IMR-90 (cell line): ENCODE measurements at regions not wholly inside any gene's neighbourhood (a gene's known extent, or its start where the extent isn't known, plus 50 kb on each side); places are given as distances from the start of the nearest gene placed in this dataset.

ENCODE experiments used
- ATAC-seq: fragments of 200-7000 bp; cut with Tn5 transposase; 2 replicates; pipeline ENCODE4 v1.9.1; 2020; ENCODE audit warnings: low read depth, mild to moderate bottlenecking, moderate library complexity
- BruUV-seq: library from RNA; stranded (reverse); fragments of 400-500 nt; replicated peaks from 2 replicates; lab custom pipeline; 2021; lab: Mats Ljungman, UMichigan
- CTCF ChIA-PET: fragments of 300-600 bp; formaldehyde crosslinking; extraction: SDS; loops from one replicate; lab custom pipeline; 2021; ENCODE audit warnings: antibody characterized with exemption; lab: Yijun Ruan, JAX
- POLR2A ChIA-PET: fragments of 300-600 bp; sonication (Branson Sonifier 250); formaldehyde crosslinking; loops from one replicate; lab custom pipeline; 2022; ENCODE audit warnings: antibody characterized with exemption; ENCODE audit not compliant: unreplicated experiment; lab: Charles Lee
- DNase-seq: peaks from one replicate; pipeline ENCODE4 v3.0.0; 2013
- H2AFZ ChIP-seq: replicated peaks from 2 replicates; pipeline ENCODE3; 2013; ENCODE audit warnings: low read length, mild to moderate bottlenecking; ENCODE audit not compliant: poor library complexity
- H2AK5ac ChIP-seq: 2 replicates; pipeline ENCODE4 v1.6.1; 2013; ENCODE audit warnings: low read depth, low read length, inconsistent platforms
- H2AK9ac ChIP-seq: replicated peaks from 2 replicates; pipeline ENCODE3; 2013; ENCODE audit warnings: mild to moderate bottlenecking, low read depth, low read length, moderate library complexity; ENCODE audit not compliant: poor library complexity
- H2BK120ac ChIP-seq: 2 replicates; pipeline ENCODE4 v1.6.1; 2013; ENCODE audit warnings: low read depth, low read length, inconsistent platforms
- H2BK15ac ChIP-seq: 3 replicates; pipeline ENCODE4 v1.6.1; 2013; ENCODE audit warnings: low read depth, low read length, inconsistent platforms
- H2BK20ac ChIP-seq: 2 replicates; pipeline ENCODE4 v1.6.1; 2013; ENCODE audit warnings: low read depth, mild to moderate bottlenecking, inconsistent platforms, low read length, moderate library complexity
- H2BK5ac ChIP-seq: 2 replicates; pipeline ENCODE4 v1.6.1; 2013; ENCODE audit warnings: mild to moderate bottlenecking, low read depth, low read length, inconsistent platforms; ENCODE audit not compliant: poor library complexity, severe bottlenecking
- H3K14ac ChIP-seq: replicated peaks from 2 replicates; pipeline ENCODE4 v1.6.1; 2013; ENCODE audit warnings: low read depth, low read length, inconsistent platforms
- H3K18ac ChIP-seq: 2 replicates; pipeline ENCODE4 v1.6.1; 2013; ENCODE audit warnings: low read depth, low read length, control low read depth
- H3K23ac ChIP-seq: 2 replicates; pipeline ENCODE4 v1.6.1; 2013; ENCODE audit warnings: low read depth, low read length, inconsistent platforms
- H3K27ac ChIP-seq: 2 replicates; pipeline ENCODE4 v1.5.1; 2013; ENCODE audit warnings: mild to moderate bottlenecking, control low read depth, low read length; ENCODE audit not compliant: insufficient read depth
- H3K27me3 ChIP-seq: 2 replicates; pipeline ENCODE4 v1.6.1; 2013; ENCODE audit warnings: low read length; ENCODE audit not compliant: control insufficient read depth, insufficient read depth
- H3K36me3 ChIP-seq: 2 replicates; pipeline ENCODE4 v1.6.1; 2013; ENCODE audit warnings: low read length, mixed read lengths; ENCODE audit not compliant: control insufficient read depth, insufficient read depth
- H3K4ac ChIP-seq: 2 replicates; pipeline ENCODE4 v1.6.1; 2013; ENCODE audit warnings: low read depth, low read length, inconsistent platforms
- H3K4me1 ChIP-seq: 2 replicates; pipeline ENCODE4 v1.6.1; 2013; ENCODE audit warnings: low read length, mixed read lengths; ENCODE audit not compliant: control insufficient read depth, insufficient read depth
- H3K4me2 ChIP-seq: 2 replicates; pipeline ENCODE4 v1.6.1; 2013; ENCODE audit warnings: low read depth, mild to moderate bottlenecking, control low read depth, low read length, moderate library complexity
- H3K4me3 ChIP-seq: 2 replicates; pipeline ENCODE4 v1.5.1; 2013; ENCODE audit warnings: low read depth, mild to moderate bottlenecking, control low read depth, low read length, moderate library complexity; ENCODE audit not compliant: insufficient read depth
- H3K56ac ChIP-seq: 2 replicates; pipeline ENCODE4 v1.6.1; 2013; ENCODE audit warnings: low read length, inconsistent platforms; ENCODE audit not compliant: insufficient read depth; ENCODE audit errors: extremely low read depth
- H3K79me1 ChIP-seq, 2 experiments: 2 replicates each; pipeline ENCODE4 v1.6.1; 2013; ENCODE audit warnings: low read length in 2 of 2, inconsistent platforms in 1 of 2, low read depth in 1 of 2
- H3K9ac ChIP-seq: 2 replicates; pipeline ENCODE4 v1.6.1; 2013; ENCODE audit warnings: low read depth, low read length, control low read depth
- H3K9me1 ChIP-seq: 2 replicates; pipeline ENCODE4 v1.6.1; 2013; ENCODE audit warnings: low read length, inconsistent platforms; ENCODE audit not compliant: insufficient read depth
- H3K9me3 ChIP-seq: 2 replicates; pipeline ENCODE4 v1.6.1; 2013; ENCODE audit warnings: low read length; ENCODE audit not compliant: control insufficient read depth, insufficient read depth
- H4K20me1 ChIP-seq: 2 replicates; pipeline ENCODE4 v1.6.1; 2013; ENCODE audit warnings: low read length, inconsistent platforms; ENCODE audit not compliant: insufficient read depth
- H4K5ac ChIP-seq: 2 replicates; pipeline ENCODE4 v1.6.1; 2013; ENCODE audit warnings: mild to moderate bottlenecking, low read depth, low read length, control low read depth
- H4K8ac ChIP-seq, 2 experiments: 2 replicates each; pipeline ENCODE4 v1.6.1; 2013; ENCODE audit warnings: low read depth in 2 of 2, low read length in 2 of 2, control low read depth in 1 of 2, inconsistent platforms in 1 of 2
- H4K91ac ChIP-seq: 2 replicates; pipeline ENCODE4 v1.6.1; 2013; ENCODE audit warnings: low read depth, low read length, inconsistent platforms; ENCODE audit not compliant: insufficient read depth
- BHLHE40 ChIP-seq: fragments of 150-350 bp; IDR thresholded peaks from 2 replicates; pipeline ENCODE4 v1.6.1; 2016; ENCODE audit warnings: mild to moderate bottlenecking, low read depth, low read length
- CEBPB ChIP-seq: IDR thresholded peaks from 2 replicates; pipeline ENCODE4 v1.6.1; 2012; ENCODE audit warnings: low read depth, low read length, improper control_type of control experiment
- CHD1 ChIP-seq: IDR thresholded peaks from 2 replicates; pipeline ENCODE4 v1.6.1; 2012; ENCODE audit warnings: low read depth, low read length, improper control_type of control experiment
- ELK1 ChIP-seq: fragments of 150-350 bp; IDR thresholded peaks from 2 replicates; pipeline ENCODE4 v1.6.1; 2016; ENCODE audit warnings: low read depth, mild to moderate bottlenecking, low read length, moderate library complexity, borderline replicate concordance
- FOS ChIP-seq: fragments of 150-350 bp; IDR thresholded peaks from 2 replicates; pipeline ENCODE4 v1.6.1; 2016; ENCODE audit warnings: low read depth, low read length
- MAFK ChIP-seq: IDR thresholded peaks from 2 replicates; pipeline ENCODE4 v1.6.1; 2012; ENCODE audit warnings: low read depth, low read length, improper control_type of control experiment
- MAZ ChIP-seq: IDR thresholded peaks from 2 replicates; pipeline ENCODE4 v1.6.1; 2012; ENCODE audit warnings: low read depth, mild to moderate bottlenecking, low read length, improper control_type of control experiment, moderate library complexity, borderline replicate concordance
- MXI1 ChIP-seq: IDR thresholded peaks from 2 replicates; pipeline ENCODE4 v1.6.1; 2012; ENCODE audit warnings: low read depth, mild to moderate bottlenecking, low read length, moderate library complexity, borderline replicate concordance
- NFE2L2 ChIP-seq: fragments of 150-350 bp; IDR thresholded peaks from 2 replicates; pipeline ENCODE4 v1.6.1; 2016; ENCODE audit warnings: low read depth, mild to moderate bottlenecking, low read length
- POLR2A ChIP-seq: IDR thresholded peaks from 2 replicates; pipeline ENCODE4 v1.6.1; 2012; ENCODE audit warnings: mild to moderate bottlenecking, low read depth, low read length
- RAD21 ChIP-seq: IDR thresholded peaks from 2 replicates; pipeline ENCODE4 v1.6.1; 2012; ENCODE audit warnings: low read length, improper control_type of control experiment
- RFX5 ChIP-seq: IDR thresholded peaks from 2 replicates; pipeline ENCODE4 v1.8.0; 2012; ENCODE audit warnings: low read depth, mild to moderate bottlenecking, low read length, moderate library complexity
- SMC3 ChIP-seq: fragments of 150-350 bp; IDR thresholded peaks from 2 replicates; pipeline ENCODE4 v1.6.1; 2016; ENCODE audit warnings: low read depth, mild to moderate bottlenecking, antibody characterized with exemption, low read length, moderate library complexity
- USF2 ChIP-seq: fragments of 150-350 bp; IDR thresholded peaks from 2 replicates; pipeline ENCODE4 v1.6.1; 2017; ENCODE audit warnings: mild to moderate bottlenecking, antibody characterized with exemption, low read length, low read depth
- dilution Hi-C: fragments of 300-500 bp; cut with HindIII; formaldehyde crosslinking; loops from one replicate; pipeline ENCODE4 v1.14.3; 2018; ENCODE audit warnings: low sequenced_read_pairs; ENCODE audit not compliant: unreplicated experiment
- in situ Hi-C: fragments of 300-500 bp; cut with MboI; formaldehyde crosslinking; loops from 3 replicates; pipeline ENCODE4 v1.14.3; 2019; ENCODE audit warnings: low sequenced_read_pairs, inconsistent platforms, mixed read lengths
- intact Hi-C: fragments of 100-400 bp; cut with micrococcal nuclease; formaldehyde crosslinking; loops from 2 replicates; pipeline ENCODE4 v1.10.0; 2022

GRCh38 chr20:55714082-55714481, 291.2 kb downstream of the CBLN4 start:
- Histone ChIP-seq H3K4me2 (no peak overlapping the region), H2AFZ (no peak overlapping the region), H3K9me1 (no peaks in the 10 kb centered on the region), H3K4me1 (no peaks in the 10 kb centered on the region), H3K4me3 (no peak overlapping the region), H2AK5ac (no peak overlapping the region), H2BK15ac (no peak overlapping the region), H4K8ac (no peak overlapping the region), H3K18ac (no peak overlapping the region), H3K23ac (no peak overlapping the region), H3K79me1 (no peaks in the 10 kb centered on the region), H4K91ac (no peak overlapping the region), H3K4ac (no peak overlapping the region), H3K56ac (no peak overlapping the region), H3K36me3 (no peaks in the 10 kb centered on the region), H3K27ac (no peak overlapping the region), H2BK20ac (no peak overlapping the region), H4K20me1 (no peaks in the 10 kb centered on the region), H2AK9ac (no peak overlapping the region), H2BK120ac (no peak overlapping the region), H3K9me3 (peaks cover 14% of the 10 kb centered on the region), H2BK5ac (no peak overlapping the region), H3K27me3 (no peaks in the 10 kb centered on the region), H3K9ac (no peak overlapping the region), H4K5ac (no peak overlapping the region), H3K14ac (no peak overlapping the region)
- no peak for DNase-seq
- ChIA-PET CTCF (no interaction called here), POLR2A (no interaction called here)
- ATAC-seq = no peak
- in situ Hi-C loops (no loop called here), intact Hi-C loops (loop anchor here (10.0 kb wide), 1 partner anchor 491 kb away; no protein-coding TSS in a partner anchor), dilution Hi-C loops (no loop called here)
- no TSS peak for BruUV-seq
- TF ChIP-seq USF2 = no peak
- TF ChIP-seq BHLHE40 = no peak
- no peak for TF ChIP-seq FOS
- no peak for TF ChIP-seq MXI1
- no peak for TF ChIP-seq RFX5
- TF ChIP-seq MAZ = no peak
- TF ChIP-seq RAD21 = no peak
- TF ChIP-seq POLR2A = no peak
- TF ChIP-seq ELK1 = no peak
- no peak for TF ChIP-seq CEBPB
- no peak for TF ChIP-seq CHD1
- no peak for TF ChIP-seq MAFK
- TF ChIP-seq NFE2L2 = no peak
- TF ChIP-seq SMC3 = no peak
